HG03097 (cell line): ENCODE measurements at regions not wholly inside any gene's neighbourhood (a gene's known extent, or its start where the extent isn't known, plus 50 kb on each side); places are given as distances from the start of the nearest gene placed in this dataset.

Experiments used
- ATAC-seq: cut with Tn5 transposase; IDR thresholded peaks from one replicate; pipeline ENCODE4 v1.9.1; 2021; ENCODE audit not compliant: unreplicated experiment, low FRiP score

- no peak for ATAC-seq
Measured at GRCh38 chr3:72115307-72115706, 330.4 kb upstream of the PROK2 start.

- ATAC-seq: no peak
Measured at GRCh38 chr3:72114773-72115172, 329.8 kb upstream of the PROK2 start.

GRCh38 chr3:72113964-72114363 is 329.0 kb upstream of the PROK2 start:
- no peak for ATAC-seq

DNA sequence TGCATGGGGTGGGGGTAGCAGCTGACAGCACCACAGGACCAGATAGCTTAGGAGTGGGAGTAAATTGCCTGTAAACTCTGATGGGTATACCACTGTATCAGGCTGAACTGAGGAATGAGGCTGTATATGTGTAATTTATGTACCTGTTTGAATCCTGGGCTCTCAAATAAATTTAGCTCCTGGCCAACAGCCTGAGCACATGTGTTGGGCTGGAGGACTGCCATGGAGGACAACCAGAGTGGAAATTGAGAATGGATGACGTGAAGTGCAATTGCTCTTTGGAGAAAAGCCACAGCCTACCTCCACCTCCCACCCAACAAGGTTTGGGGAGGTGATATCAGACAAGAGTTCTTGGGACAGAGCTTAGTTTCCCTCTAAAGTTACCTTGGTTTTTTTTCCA is 328.6 kb upstream of the PROK2 start:
- ATAC-seq: no peak

DNA sequence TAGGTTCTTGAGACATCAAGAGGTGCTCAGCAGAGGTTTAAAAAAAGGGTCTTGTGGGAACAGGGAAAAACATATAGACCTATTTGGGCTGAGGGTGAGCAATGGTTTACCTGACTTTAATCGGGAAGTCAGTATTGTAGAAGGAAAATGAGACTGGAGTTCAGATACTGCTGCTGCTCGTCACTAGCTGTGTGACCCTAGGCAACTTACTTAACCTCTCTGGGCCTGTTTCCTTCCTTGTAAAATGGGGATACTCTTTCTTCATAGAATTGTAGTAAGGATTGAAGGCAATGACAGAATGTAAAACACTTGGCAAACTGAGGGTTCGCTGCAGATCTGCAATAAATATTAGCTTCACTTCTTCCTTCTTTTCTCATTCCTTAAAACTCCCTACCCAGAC is 327.5 kb upstream of the PROK2 start:
- no peak for ATAC-seq

- ATAC-seq: no peak
Measured at GRCh38 chr3:72111265-72112205, 326.6 kb upstream of the PROK2 start.

- no peak for ATAC-seq
Measured at GRCh38 chr3:72109327-72110259, 324.6 kb upstream of the PROK2 start.

DNA sequence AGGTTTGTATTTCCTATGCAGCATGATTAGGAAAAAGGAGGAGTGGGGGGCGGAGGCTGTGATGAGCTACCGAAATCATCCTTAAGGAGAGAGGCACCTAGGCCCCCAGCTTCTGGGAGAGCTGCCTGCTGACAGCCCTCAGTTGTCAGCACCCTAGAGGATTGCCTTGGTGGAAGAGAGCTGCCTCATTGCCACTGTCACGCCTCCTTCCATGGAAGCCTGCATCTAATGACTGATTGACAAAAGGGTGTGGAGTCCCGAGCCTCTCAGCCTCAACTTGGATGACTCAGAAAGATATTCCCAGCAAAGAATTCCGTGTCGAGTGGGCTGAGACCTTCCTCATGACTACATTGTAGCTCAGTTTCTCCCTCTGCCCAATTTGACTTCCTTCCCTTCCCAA is 320.4 kb upstream of the PROK2 start:
- no peak for ATAC-seq

GRCh38 chr3:72102112-72102616 is 317.2 kb upstream of the PROK2 start:
- ATAC-seq: no peak

DNA sequence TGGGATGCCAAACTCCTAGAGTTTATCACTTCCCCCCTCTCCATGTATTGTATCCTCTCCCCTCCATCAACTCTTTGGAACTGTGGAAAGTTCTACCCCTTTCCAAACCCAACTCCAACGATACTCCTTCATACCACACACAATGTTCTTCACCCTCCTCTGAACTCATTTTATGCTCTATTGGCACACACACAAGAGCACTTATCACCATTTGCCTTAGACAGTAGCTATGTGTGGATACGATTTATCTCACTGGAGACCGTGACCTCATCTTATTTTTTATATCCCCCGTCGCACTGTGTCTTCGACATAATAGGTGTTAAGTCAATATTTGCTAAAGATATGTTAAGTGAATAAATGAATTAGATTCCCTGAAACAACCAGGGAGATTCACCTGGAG is 316.5 kb upstream of the PROK2 start:
- no peak for ATAC-seq

DNA sequence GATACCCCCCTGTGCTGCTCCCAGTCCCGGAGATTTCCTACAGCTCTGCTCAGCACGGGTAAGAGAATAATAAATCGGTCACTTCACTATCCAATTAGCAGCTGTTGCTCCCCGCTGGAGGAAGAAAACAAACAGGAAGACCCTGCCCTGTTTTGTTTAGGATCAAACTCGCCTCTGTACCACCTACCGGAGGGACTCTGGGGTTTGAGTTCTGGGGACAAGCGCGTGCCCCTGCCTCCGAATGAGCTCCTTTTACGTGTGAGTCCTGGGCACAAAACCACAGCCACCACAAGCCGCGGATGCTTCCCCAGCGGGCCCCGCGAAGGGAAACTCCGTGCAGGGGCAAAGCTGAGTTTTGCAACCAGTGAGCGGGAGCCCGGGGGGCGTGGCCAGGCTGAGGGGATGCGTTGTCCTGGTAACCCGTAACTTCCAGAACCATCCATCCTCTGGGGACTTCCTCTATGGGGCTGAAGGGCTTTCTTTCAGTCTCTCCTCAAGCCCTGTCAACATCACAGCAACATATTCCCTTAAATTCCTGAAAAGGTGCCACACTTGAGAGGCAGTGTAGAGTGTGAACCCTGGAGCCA is 315.7 kb upstream of the PROK2 start:
- peak; percentile 64 for ATAC-seq

DNA sequence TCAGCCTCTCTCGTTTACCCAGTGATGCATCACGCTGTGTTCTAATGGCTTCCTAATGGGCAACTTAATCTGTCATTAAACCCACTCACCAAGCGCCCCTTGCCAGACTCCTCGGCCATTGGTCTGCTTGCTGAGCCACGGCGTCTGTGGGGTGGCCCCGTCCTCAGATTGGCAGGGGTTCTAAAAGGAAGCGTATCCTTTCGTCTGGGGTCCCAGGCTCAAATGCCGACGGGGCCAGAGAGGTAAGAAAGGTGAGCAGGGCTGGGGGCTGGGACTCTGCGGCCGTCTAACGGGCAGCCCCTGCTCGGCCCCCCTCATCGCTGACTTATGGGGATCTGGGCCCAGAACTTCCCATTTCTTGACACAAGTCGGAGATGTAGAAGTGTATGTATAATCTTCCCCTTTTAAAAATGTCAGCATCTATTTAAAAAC is 315.1 kb upstream of the PROK2 start:
- no peak for ATAC-seq

- no peak for ATAC-seq
Measured at GRCh38 chr3:72099326-72100079, 314.6 kb upstream of the PROK2 start.

DNA sequence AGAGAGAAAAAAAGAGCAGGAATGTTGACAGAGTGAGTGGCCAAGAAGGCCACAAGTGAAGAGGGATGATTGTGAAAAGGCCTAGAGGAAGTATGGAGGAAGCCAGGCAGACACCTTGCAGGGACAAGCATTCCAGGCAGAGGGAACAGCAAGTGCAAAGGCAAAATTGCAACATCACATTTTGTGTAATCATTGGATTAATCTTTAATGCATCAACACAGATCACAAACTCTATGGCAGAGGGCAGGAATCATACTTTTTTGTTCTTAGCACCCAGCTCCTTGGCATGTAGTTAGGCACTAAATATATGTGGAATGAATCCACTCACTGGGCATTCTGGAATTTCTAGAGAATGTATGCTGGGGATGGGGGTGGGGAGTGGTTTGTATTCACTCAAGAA is 312.1 kb upstream of the PROK2 start:
- no peak for ATAC-seq

DNA sequence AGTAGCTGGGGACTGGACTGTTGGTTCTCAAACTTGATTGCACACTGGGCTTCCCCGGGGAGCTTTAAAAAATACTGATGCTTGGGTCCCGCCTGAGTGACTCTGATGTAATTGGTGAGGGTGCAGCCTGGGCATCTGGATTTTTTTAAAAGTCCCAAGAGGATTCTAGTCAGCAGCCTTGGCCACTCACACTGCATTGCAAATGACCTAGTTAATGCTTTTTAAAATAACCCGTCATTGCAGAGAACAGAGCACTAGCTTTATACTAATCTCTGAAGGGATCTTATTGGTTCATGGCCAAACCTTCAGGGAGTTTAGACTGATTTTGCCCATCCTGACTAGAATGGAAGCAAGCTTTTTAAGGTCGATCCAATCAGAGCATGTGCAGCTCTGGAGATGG is 310.6 kb upstream of the PROK2 start:
- no peak for ATAC-seq

DNA sequence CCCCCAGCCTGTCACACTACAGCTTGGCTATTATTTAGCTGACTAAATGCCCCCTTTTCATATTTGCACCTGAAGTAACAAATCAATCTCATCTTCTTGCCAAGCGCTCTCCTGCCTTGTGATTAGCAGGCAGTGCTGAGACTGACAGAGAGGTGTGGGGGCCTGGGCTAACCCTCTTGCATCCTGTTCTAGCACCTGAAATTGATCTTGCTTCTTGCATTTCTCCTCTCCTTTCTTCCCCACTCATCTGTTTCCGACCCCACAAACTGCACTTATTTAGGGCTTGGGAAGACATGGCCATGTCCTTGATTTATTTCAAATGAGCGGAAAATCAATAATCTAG is 309.0 kb upstream of the PROK2 start:
- ATAC-seq: no peak

- ATAC-seq: no peak
Measured at GRCh38 chr3:72093270-72093991, 308.5 kb upstream of the PROK2 start.

- no peak for ATAC-seq
Measured at GRCh38 chr3:72092778-72093177, 307.8 kb upstream of the PROK2 start.

- no peak for ATAC-seq
Measured at GRCh38 chr3:72088486-72089025, 303.6 kb upstream of the PROK2 start.
